ENCODE measurements at regions not wholly inside any gene's neighbourhood (a gene's known extent, or its start where the extent isn't known, plus 50 kb on each side); places are given as distances from the start of the nearest gene placed in this dataset.

DNA sequence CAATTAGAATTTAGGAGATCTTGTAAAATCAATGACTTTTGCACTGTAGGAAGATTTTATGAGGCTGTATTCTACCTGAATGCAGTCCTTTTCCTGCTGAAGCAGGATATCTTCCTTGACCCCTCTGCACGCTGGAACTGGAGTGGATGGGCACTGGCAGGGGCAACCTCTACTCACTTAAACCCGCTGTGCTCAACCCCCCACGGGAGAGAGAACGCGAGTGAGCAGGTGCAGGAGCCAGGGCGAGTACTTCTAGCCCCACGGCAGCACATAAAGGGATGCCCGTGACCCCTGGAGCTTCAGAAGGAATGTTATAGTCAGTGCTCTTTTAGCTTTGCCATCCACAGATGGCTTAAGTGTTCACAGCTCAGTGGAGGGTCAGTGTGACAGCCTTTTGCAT lies 1144.8 kb downstream of the EPHA7 start:
- TF ChIP-seq, protein P1, sequence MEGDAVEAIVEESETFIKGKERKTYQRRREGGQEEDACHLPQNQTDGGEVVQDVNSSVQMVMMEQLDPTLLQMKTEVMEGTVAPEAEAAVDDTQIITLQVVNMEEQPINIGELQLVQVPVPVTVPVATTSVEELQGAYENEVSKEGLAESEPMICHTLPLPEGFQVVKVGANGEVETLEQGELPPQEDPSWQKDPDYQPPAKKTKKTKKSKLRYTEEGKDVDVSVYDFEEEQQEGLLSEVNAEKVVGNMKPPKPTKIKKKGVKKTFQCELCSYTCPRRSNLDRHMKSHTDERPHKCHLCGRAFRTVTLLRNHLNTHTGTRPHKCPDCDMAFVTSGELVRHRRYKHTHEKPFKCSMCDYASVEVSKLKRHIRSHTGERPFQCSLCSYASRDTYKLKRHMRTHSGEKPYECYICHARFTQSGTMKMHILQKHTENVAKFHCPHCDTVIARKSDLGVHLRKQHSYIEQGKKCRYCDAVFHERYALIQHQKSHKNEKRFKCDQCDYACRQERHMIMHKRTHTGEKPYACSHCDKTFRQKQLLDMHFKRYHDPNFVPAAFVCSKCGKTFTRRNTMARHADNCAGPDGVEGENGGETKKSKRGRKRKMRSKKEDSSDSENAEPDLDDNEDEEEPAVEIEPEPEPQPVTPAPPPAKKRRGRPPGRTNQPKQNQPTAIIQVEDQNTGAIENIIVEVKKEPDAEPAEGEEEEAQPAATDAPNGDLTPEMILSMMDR (IDR thresholded peaks at IDR 0.05; ENCODE audit: low read depth, low read length), result no peak
- no peak for TF ChIP-seq POLR2A (IDR thresholded peaks at IDR 0.05; ENCODE audit: extremely low read depth, insufficient read length)
- TF ChIP-seq, protein P2, sequence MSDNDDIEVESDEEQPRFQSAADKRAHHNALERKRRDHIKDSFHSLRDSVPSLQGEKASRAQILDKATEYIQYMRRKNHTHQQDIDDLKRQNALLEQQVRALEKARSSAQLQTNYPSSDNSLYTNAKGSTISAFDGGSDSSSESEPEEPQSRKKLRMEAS (IDR thresholded peaks at IDR 0.05; ENCODE audit: low read depth, low read length), result no peak
